K562 (cell line): ENCODE measurements at regions not wholly inside any gene's neighbourhood (a gene's known extent, or its start where the extent isn't known, plus 50 kb on each side); places are given as distances from the start of the nearest gene placed in this dataset.

Experiments used
- ATAC-seq: fragments of 200-7000 bp; cut with Tn5 transposase; 3 replicates; pipeline ENCODE4 v1.9.1; 2020; ENCODE audit warnings: moderate library complexity
- BruUV-seq: library from RNA; stranded (reverse); fragments of 400-500 nt; replicated peaks from 2 replicates; lab custom pipeline; 2021; lab: Mats Ljungman, UMichigan
- CTCF ChIA-PET: fragments of 300-600 bp; formaldehyde crosslinking; extraction: SDS; loops from one replicate; lab custom pipeline; 2021; ENCODE audit warnings: low intra/inter-chr PET ratio; lab: Yijun Ruan, JAX
- POLR2A ChIA-PET: fragments of 300-600, 350-650 bp; sonication (Branson Sonifier 250); formaldehyde crosslinking; extraction: SDS; loops from one replicate; lab custom pipeline; 2021; ENCODE audit warnings: antibody characterized with exemption, inconsistent platforms; lab: Yijun Ruan, JAX
- DNase-seq, 4 experiments: peaks; one replicate each; pipeline versions ENCODE4 v3.0.0 to v3.0.0-alpha.2; 2011 to 2018; ENCODE audit warnings: low spot score in 3 of 4, mixed read lengths in 3 of 4; ENCODE audit errors: extremely low read depth in 1 of 4
- FAIRE-seq: peaks from 2 replicates; lab custom pipeline; 2011; peaks lifted over from hg19 to GRCh38; lab: Jason Lieb, UNC
- H2AFZ ChIP-seq: 2 replicates; pipeline ENCODE4 v1.6.0; 2011; ENCODE audit warnings: low read depth, low read length, control low read depth, inconsistent platforms
- H3K27ac ChIP-seq: fragments of 200-600 bp; 3 replicates; pipeline ENCODE4 v1.8.0; 2011; ENCODE audit warnings: low read depth, mild to moderate bottlenecking, control low read depth, inconsistent platforms, low read length, moderate library complexity, mixed read lengths; ENCODE audit errors: extremely low read depth
- H3K27me3 ChIP-seq, 2 experiments: fragments of 300-600 bp in 1 of 2; 2 replicates in 1 of 2; 3 replicates in 1 of 2; pipeline versions ENCODE4 v1.6.0 to v1.8.0; 2011; ENCODE audit warnings: inconsistent platforms in 2 of 2, low read length in 2 of 2, mild to moderate bottlenecking in 1 of 2, mixed read lengths in 1 of 2, moderate library complexity in 1 of 2; ENCODE audit not compliant: control insufficient read depth in 2 of 2, insufficient read depth in 2 of 2
- H3K36me3 ChIP-seq: fragments of 300-600 bp; 3 replicates; pipeline ENCODE4 v1.8.0; 2011; ENCODE audit warnings: mild to moderate bottlenecking, low read length, inconsistent platforms; ENCODE audit not compliant: control insufficient read depth, insufficient read depth
- H3K4me1 ChIP-seq, 2 experiments: fragments of 200-600 bp in 1 of 2; replicated peaks in 1 of 2; 2 replicates in 1 of 2; 3 replicates in 1 of 2; pipeline versions ENCODE4 v1.5.1 to v1.8.0; 2011; ENCODE audit warnings: inconsistent platforms in 2 of 2, low read length in 2 of 2, mild to moderate bottlenecking in 1 of 2, mixed read lengths in 1 of 2, moderate library complexity in 1 of 2; ENCODE audit not compliant: control insufficient read depth in 2 of 2, insufficient read depth in 2 of 2
- H3K4me2 ChIP-seq: 2 replicates; pipeline ENCODE4 v1.6.1; 2011; ENCODE audit warnings: low read length, control low read depth, inconsistent platforms, mixed read lengths; ENCODE audit not compliant: insufficient read depth
- H3K4me3 ChIP-seq: fragments of 200-600 bp; sonication (generic), shearing (Covaris generic); 2 replicates; pipeline ENCODE4 v1.5.1; 2016; ENCODE audit warnings: control low read depth, inconsistent platforms
- H3K79me2 ChIP-seq: fragments of 200-600 bp; 3 replicates; pipeline ENCODE4 v1.8.0; 2011; ENCODE audit warnings: low read length, inconsistent platforms; ENCODE audit not compliant: control insufficient read depth, insufficient read depth
- H3K9ac ChIP-seq, 2 experiments: 2 replicates each; pipeline versions ENCODE4 v1.6.0 to v1.6.1; 2011; ENCODE audit warnings: low read depth in 2 of 2, low read length in 2 of 2, control low read depth in 1 of 2, inconsistent platforms in 1 of 2, mild to moderate bottlenecking in 1 of 2, mixed read lengths in 1 of 2; ENCODE audit not compliant: insufficient read depth in 1 of 2
- H3K9me1 ChIP-seq: one replicate; pipeline ENCODE4 v1.6.0; 2011; ENCODE audit warnings: inconsistent platforms, mild to moderate bottlenecking, low read length, moderate library complexity; ENCODE audit not compliant: control insufficient read depth, insufficient read depth
- H3K9me3 ChIP-seq: replicated peaks from 2 replicates; pipeline ENCODE4 v1.5.1; 2011; ENCODE audit warnings: low read depth, low read length, inconsistent platforms; ENCODE audit not compliant: control insufficient read depth, insufficient read depth
- H4K20me1 ChIP-seq: replicated peaks from 2 replicates; pipeline ENCODE4 v1.6.1; 2011; ENCODE audit warnings: low read length, inconsistent platforms, mixed read lengths; ENCODE audit not compliant: control insufficient read depth, insufficient read depth
- CHCHD3 ChIP-seq: fragments of 250-450 bp; sonication (Bioruptor Pico); IDR thresholded peaks from 2 replicates; pipeline ENCODE4 v2.1.2; 2022; ENCODE audit warnings: mild to moderate bottlenecking
- ETV1 ChIP-seq: fragments of 450-650 bp; conservative IDR thresholded peaks from 2 replicates; pipeline ENCODE4 v1.6.1; 2016; ENCODE audit warnings: missing genetic modification characterization, control low read depth, low read depth, missing compliant biosample characterization
- FOXM1 ChIP-seq, 2 experiments: fragments of 450-650 bp in 1 of 2; sonication (generic) in 1 of 2; formaldehyde crosslinking in 1 of 2; IDR thresholded peaks; 2 replicates each; pipeline versions ENCODE4 v1.6.1 to v1.9.0; 2017 to 2022; ENCODE audit warnings: low read depth in 2 of 2, mild to moderate bottlenecking in 2 of 2, missing genetic modification reagents in 1 of 2, moderate library complexity in 1 of 2
- IRF2 ChIP-seq: sonication (generic); formaldehyde crosslinking; IDR thresholded peaks from 2 replicates; pipeline ENCODE4 v1.8.1; 2022; ENCODE audit warnings: mild to moderate bottlenecking, missing genetic modification reagents
- KLF10 ChIP-seq: fragments of 250-450 bp; sonication (Bioruptor Pico); IDR thresholded peaks from 2 replicates; pipeline ENCODE4 v1.6.1; 2021; ENCODE audit warnings: matching md5 sums
- SPI1 ChIP-seq: IDR thresholded peaks from 2 replicates; pipeline ENCODE4 v1.6.1; 2011; ENCODE audit warnings: low read depth, low read length, control low read depth, borderline replicate concordance
- TFAM ChIP-seq: fragments of 250-450 bp; sonication (Bioruptor Pico); conservative IDR thresholded peaks from 2 replicates; pipeline ENCODE4 v1.5.0; 2021; ENCODE audit warnings: mild to moderate bottlenecking, moderate library complexity
- ZFPM2 ChIP-seq: fragments of 250-450 bp; sonication (Bioruptor Pico); IDR thresholded peaks from 2 replicates; pipeline ENCODE4 v1.5.1; 2022; ENCODE audit warnings: mild to moderate bottlenecking
- ZNF140 ChIP-seq: fragments of 250-450 bp; sonication (Bioruptor Pico); IDR thresholded peaks from 2 replicates; pipeline ENCODE4 v1.8.0; 2021; ENCODE audit warnings: moderate library complexity, mild to moderate bottlenecking, inconsistent platforms
- ZNF311 ChIP-seq: fragments of 250-450 bp; sonication (Bioruptor Pico); IDR thresholded peaks from 2 replicates; pipeline ENCODE4 v1.4.0; 2020; ENCODE audit warnings: mild to moderate bottlenecking, moderate library complexity
- in situ Hi-C: fragments of 300-500 bp; cut with MboI; formaldehyde crosslinking; loops from 4 replicates; pipeline ENCODE4 v1.15.0; 2018; ENCODE audit warnings: inconsistent platforms, mixed read lengths
- intact Hi-C: fragments of 100-400 bp; cut with micrococcal nuclease; formaldehyde crosslinking; loops from 2 replicates; pipeline ENCODE4 v1.14.2; 2022
- TF ChIP-seq, protein P1 (sequence below): fragments of 250-450 bp; sonication (Bioruptor Pico); IDR thresholded peaks from 2 replicates; pipeline ENCODE4 v1.5.0; 2022; ENCODE audit warnings: mild to moderate bottlenecking
- TF ChIP-seq, protein P2 (sequence below): fragments of 450-650 bp; formaldehyde crosslinking; IDR thresholded peaks from 2 replicates; pipeline ENCODE4 v1.4.0; 2022; ENCODE audit warnings: missing genetic modification characterization

DNA sequence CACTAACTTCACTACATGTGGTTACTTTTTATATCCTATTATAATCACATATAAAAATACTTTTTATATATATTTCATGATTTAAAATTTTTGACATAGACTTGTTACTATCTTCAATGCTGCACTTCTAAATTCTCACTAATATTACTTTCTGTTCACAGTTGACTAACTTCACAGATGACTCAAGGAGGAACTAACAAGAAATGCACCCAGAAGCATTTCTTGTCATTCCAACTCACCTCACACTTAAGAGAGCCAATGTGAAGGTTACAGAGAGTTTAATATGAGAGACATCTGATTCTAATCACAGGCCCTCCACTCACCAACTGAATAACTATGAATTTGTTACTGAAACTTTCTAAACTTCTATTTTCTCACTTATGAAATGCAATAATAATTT, 399.8 kb upstream of the SLC8A1 start:
- H3K4me3 ChIP-seq: no peak overlapping the region
- CTCF ChIA-PET: no interaction called here
- H3K9ac ChIP-seq: no peak overlapping the region
- intact Hi-C loops: no loop called here
- no peaks in the 10 kb centered on the region for H3K79me2 ChIP-seq
- H3K27me3 ChIP-seq: no peaks in the 10 kb centered on the region
- no peaks in the 10 kb centered on the region for H3K36me3 ChIP-seq
- H3K4me1 ChIP-seq: no peaks in the 10 kb centered on the region
- H3K27ac ChIP-seq: no peak overlapping the region
- H3K9me1 ChIP-seq: no peaks in the 10 kb centered on the region
- H3K4me2 ChIP-seq: no peak overlapping the region
- no peak for TF ChIP-seq ZNF311 (CRISPR knock-in tag)
- TF ChIP-seq KLF10 (CRISPR knock-in tag): no peak
- TF ChIP-seq ETV1 (tag): no peak
- TF ChIP-seq SPI1: no peak
- TF ChIP-seq CHCHD3: no peak
- TF ChIP-seq IRF2 (CRISPR knock-in tag): no peak
- TF ChIP-seq TFAM (CRISPR knock-in tag): no peak
- no peak for TF ChIP-seq ZNF140 (CRISPR knock-in tag)
- TF ChIP-seq, protein P1, sequence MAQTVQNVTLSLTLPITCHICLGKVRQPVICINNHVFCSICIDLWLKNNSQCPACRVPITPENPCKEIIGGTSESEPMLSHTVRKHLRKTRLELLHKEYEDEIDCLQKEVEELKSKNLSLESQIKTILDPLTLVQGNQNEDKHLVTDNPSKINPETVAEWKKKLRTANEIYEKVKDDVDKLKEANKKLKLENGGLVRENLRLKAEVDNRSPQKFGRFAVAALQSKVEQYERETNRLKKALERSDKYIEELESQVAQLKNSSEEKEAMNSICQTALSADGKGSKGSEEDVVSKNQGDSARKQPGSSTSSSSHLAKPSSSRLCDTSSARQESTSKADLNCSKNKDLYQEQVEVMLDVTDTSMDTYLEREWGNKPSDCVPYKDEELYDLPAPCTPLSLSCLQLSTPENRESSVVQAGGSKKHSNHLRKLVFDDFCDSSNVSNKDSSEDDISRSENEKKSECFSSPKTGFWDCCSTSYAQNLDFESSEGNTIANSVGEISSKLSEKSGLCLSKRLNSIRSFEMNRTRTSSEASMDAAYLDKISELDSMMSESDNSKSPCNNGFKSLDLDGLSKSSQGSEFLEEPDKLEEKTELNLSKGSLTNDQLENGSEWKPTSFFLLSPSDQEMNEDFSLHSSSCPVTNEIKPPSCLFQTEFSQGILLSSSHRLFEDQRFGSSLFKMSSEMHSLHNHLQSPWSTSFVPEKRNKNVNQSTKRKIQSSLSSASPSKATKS: no peak
- no peak for TF ChIP-seq ZFPM2 (CRISPR knock-in tag)
- TF ChIP-seq, protein P2, sequence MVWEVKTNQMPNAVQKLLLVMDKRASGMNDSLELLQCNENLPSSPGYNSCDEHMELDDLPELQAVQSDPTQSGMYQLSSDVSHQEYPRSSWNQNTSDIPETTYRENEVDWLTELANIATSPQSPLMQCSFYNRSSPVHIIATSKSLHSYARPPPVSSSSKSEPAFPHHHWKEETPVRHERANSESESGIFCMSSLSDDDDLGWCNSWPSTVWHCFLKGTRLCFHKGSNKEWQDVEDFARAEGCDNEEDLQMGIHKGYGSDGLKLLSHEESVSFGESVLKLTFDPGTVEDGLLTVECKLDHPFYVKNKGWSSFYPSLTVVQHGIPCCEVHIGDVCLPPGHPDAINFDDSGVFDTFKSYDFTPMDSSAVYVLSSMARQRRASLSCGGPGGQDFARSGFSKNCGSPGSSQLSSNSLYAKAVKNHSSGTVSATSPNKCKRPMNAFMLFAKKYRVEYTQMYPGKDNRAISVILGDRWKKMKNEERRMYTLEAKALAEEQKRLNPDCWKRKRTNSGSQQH (CRISPR knock-in tag): no peak
- TF ChIP-seq FOXM1 (IDR thresholded peaks at IDR 0.05; ENCODE audit: low read depth): no peak
- TF ChIP-seq FOXM1 (CRISPR knock-in tag; IDR thresholded peaks at IDR 0.05; ENCODE audit: low read depth): no peak
- TF ChIP-seq, all 486 proteins: peak for 0
- FAIRE-seq (no peak), ATAC-seq (no peak), DNase-seq (no peak)
- in situ Hi-C loops: no loop called here
- BruUV-seq: no TSS peak
- POLR2A ChIA-PET: no interaction called here
- H3K9me3 ChIP-seq: no peaks in the 10 kb centered on the region
- H2AFZ ChIP-seq: no peak overlapping the region
- no peaks in the 10 kb centered on the region for H4K20me1 ChIP-seq
